Brain microvascular endothelial cell (primary cell): ENCODE measurements at regions not wholly inside any gene's neighbourhood (a gene's known extent, or its start where the extent isn't known, plus 50 kb on each side); places are given as distances from the start of the nearest gene placed in this dataset.

Experiments used
- DNase-seq: peaks from one replicate; pipeline ENCODE4 v3.0.0-alpha.2; 2020
- H3K27ac ChIP-seq: fragments of 250-450 bp; sonication (Bioruptor Pico); 2 replicates; pipeline ENCODE4 v1.5.1; 2020; ENCODE audit warnings: mild to moderate bottlenecking, moderate library complexity
- H3K27me3 ChIP-seq: fragments of 250-450 bp; sonication (Bioruptor Pico); replicated peaks from 2 replicates; pipeline ENCODE4 v1.5.1; 2020; ENCODE audit warnings: mild to moderate bottlenecking
- H3K36me3 ChIP-seq: fragments of 250-450 bp; sonication (Bioruptor Pico); replicated peaks from 2 replicates; pipeline ENCODE4 v1.5.1; 2020; ENCODE audit warnings: mild to moderate bottlenecking
- H3K4me3 ChIP-seq: 2 replicates; pipeline ENCODE4 v1.5.1; 2011; ENCODE audit warnings: low read depth, mild to moderate bottlenecking, control low read depth, low read length, moderate library complexity
- CTCF ChIP-seq: IDR thresholded peaks from 2 replicates; pipeline ENCODE4 v1.5.1; 2011; ENCODE audit warnings: low read depth, mild to moderate bottlenecking, moderate library complexity, low read length, control low read depth, inconsistent platforms; ENCODE audit errors: missing control alignments
- in situ Hi-C: cut with HindIII; loops from 2 replicates; pipeline ENCODE4 v1.10.0; 2017; ENCODE audit warnings: low sequenced_read_pairs, low pct_ligation_motif_present

DNA sequence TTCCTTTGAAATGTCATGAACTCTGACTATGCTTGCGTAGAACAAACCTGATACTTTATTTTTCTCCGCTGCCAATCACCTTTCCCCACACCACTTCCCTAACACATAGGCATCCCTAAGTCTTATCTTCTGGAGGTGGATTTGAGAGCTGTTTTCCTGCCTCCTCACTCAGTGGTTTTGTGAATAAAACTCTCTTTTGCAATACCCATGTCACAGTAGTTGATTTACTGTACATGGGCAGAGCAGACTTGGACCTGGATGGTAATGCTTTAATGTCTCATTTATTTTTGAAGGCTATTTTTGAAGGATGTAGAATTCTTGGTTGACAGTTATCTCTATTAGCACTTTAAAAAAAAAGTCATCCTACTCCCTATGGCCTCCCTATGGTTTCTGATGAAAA lies 881.8 kb downstream of the SLITRK5 start:
- in situ Hi-C loops: no loop called here
- H3K27ac ChIP-seq: no peak overlapping the region
- no peak for TF ChIP-seq CTCF
- no peaks in the 10 kb centered on the region for H3K36me3 ChIP-seq
- no peak for DNase-seq
- H3K27me3 ChIP-seq: no peaks in the 10 kb centered on the region
- H3K4me3 ChIP-seq: no peak overlapping the region

DNA sequence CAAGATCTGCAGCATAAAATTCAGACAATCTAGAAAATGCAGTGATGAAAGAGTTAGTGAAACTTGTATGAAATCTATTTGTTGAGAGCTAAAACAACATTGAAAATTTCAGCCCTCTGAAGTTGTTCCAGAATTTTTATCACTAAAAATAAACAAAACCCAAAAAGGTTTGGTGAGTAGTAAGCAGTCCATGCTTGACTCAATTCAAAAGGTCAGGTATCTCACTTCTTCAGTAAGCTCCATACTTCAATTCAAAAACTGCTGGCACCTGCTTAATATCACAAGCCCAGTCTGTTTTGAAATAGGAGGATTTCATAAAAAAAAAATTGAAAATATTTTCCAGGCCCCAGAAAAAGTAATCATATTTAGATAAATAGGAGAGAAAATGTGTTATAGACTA lies 894.4 kb downstream of the SLITRK5 start:
- DNase-seq: no peak
- no peak for TF ChIP-seq CTCF
- in situ Hi-C loops: no loop called here
- H3K27ac ChIP-seq: no peak overlapping the region
- H3K36me3 ChIP-seq: no peaks in the 10 kb centered on the region
- no peak overlapping the region for H3K4me3 ChIP-seq
- H3K27me3 ChIP-seq: no peaks in the 10 kb centered on the region

DNA sequence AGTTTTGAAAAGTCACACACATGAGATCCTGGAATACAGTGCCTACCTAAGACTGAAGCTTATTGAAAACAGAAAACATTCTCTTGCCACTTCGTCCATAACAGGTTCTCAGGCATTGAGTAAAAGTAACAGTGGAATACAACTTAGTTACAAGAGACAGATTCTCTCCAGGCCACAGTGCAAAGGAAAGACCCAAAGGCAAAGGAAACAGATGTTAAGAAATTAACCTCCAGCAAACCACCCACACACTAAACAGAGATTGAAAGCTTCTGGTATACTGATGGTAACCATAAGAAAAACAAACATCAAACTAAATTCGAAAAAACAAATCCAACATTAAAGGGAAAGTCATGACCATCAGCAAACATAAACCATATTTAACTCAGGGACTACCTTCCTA lies 914.7 kb downstream of the SLITRK5 start:
- H3K27ac ChIP-seq: no peak overlapping the region
- no peaks in the 10 kb centered on the region for H3K27me3 ChIP-seq
- H3K4me3 ChIP-seq: no peak overlapping the region
- DNase-seq: no peak
- in situ Hi-C loops: no loop called here
- TF ChIP-seq CTCF: no peak
- H3K36me3 ChIP-seq: no peaks in the 10 kb centered on the region

- H3K36me3 ChIP-seq: no peaks in the 10 kb centered on the region
- DNase-seq: no peak
- H3K27ac ChIP-seq: no peak overlapping the region
- no peak for TF ChIP-seq CTCF
- no peak overlapping the region for H3K4me3 ChIP-seq
- in situ Hi-C loops: no loop called here
- H3K27me3 ChIP-seq: no peaks in the 10 kb centered on the region
Observed at GRCh38 chr13:88586263-88586662, 915.1 kb downstream of the SLITRK5 start.

- H3K36me3 ChIP-seq: no peaks in the 10 kb centered on the region
- no peak overlapping the region for H3K4me3 ChIP-seq
- no peak for DNase-seq
- TF ChIP-seq CTCF: no peak
- no peaks in the 10 kb centered on the region for H3K27me3 ChIP-seq
- in situ Hi-C loops: no loop called here
- no peak overlapping the region for H3K27ac ChIP-seq
Observed at GRCh38 chr13:88590574-88590973, 919.4 kb downstream of the SLITRK5 start.

DNA sequence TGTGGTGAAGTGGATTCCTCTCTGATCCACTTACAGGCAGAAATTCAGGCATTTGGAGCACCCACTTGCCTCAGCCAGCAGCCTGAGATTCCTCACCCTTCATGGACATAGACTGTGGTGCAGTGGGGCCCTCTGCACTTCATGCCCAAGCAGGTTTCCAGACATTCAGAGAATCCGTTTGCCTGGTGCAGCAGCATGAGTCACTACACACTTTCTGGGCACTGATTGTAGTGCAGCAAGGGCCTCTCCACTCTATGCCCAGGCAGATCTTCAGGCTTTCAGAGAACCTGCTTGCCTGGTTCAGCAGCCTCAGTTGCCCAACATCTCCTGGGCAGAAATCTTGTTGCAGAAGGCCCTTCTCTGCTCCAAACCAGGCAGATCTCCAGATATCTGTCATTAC lies 920.9 kb downstream of the SLITRK5 start:
- no peak for TF ChIP-seq CTCF
- Histone ChIP-seq H3K27me3 (no peaks in the 10 kb centered on the region), H3K36me3 (no peaks in the 10 kb centered on the region), H3K4me3 (no peak overlapping the region), H3K27ac (no peak overlapping the region)
- no peak for DNase-seq
- in situ Hi-C loops: no loop called here
